Right atrium auricular region (tissue), 2 donors: ENCODE measurements at regions not wholly inside any gene's neighbourhood (a gene's known extent, or its start where the extent isn't known, plus 50 kb on each side); places are given as distances from the start of the nearest gene placed in this dataset.

Source experiments
- DNase-seq: peaks from one replicate; pipeline ENCODE4 v3.0.0-alpha.2; 2019; ENCODE audit warnings: low spot score
- H3K27ac ChIP-seq, 2 donors: fragments of 200-600 bp; sonication (generic); 1 replicate in 1 of 2; 2 replicates in 1 of 2; pipeline ENCODE4 v1.5.1; 2016 to 2019
- H3K27me3 ChIP-seq, 2 donors: fragments of 200-600 bp; sonication (generic); one replicate each; pipeline versions ENCODE4 v1.5.1 to v1.6.0; 2017 to 2019
- H3K36me3 ChIP-seq: fragments of 200-600 bp; sonication (generic); one replicate; pipeline ENCODE4 v1.5.1; 2016
- H3K4me1 ChIP-seq, 2 donors: fragments of 200-600 bp; sonication (generic); one replicate each; pipeline versions ENCODE4 v1.5.1 to v1.6.0; 2017 to 2019
- H3K4me3 ChIP-seq, 2 donors: fragments of 200-600 bp; sonication (generic); 1 replicate in 1 of 2; 2 replicates in 1 of 2; pipeline ENCODE4 v1.5.1; 2017 to 2019; ENCODE audit warnings: mild to moderate bottlenecking in 1 of 2, moderate library complexity in 1 of 2
- H3K9me3 ChIP-seq, 2 donors: fragments of 200-600 bp; sonication (generic); one replicate each; pipeline ENCODE4 v1.5.1; 2019
- TF ChIP-seq, protein P1 (sequence below), 2 donors: fragments of 200-600 bp; sonication (generic); IDR thresholded peaks; one replicate each; pipeline ENCODE4 v1.5.1; 2019; ENCODE audit warnings: antibody characterized with exemption in 2 of 2

DNA sequence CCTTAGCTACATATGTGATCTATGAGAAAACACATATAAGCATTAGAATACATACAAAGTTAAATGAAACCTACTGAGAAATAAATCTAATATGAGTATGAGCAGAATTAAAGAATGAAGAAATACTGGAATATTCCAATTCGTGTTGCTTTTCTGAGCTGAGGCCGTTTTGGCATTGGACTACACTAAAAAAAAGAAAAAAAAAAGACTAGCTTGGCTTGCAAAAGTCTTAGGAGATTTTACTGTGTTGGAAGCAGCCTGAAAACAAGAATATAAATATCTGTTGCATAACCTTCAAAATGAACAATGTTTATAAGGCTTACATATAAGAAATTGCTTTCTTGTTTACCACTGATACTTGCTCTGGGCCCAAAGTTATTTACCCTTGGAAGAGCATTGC is 562.8 kb downstream of the TMEM182 start:
- TF ChIP-seq, protein P1, sequence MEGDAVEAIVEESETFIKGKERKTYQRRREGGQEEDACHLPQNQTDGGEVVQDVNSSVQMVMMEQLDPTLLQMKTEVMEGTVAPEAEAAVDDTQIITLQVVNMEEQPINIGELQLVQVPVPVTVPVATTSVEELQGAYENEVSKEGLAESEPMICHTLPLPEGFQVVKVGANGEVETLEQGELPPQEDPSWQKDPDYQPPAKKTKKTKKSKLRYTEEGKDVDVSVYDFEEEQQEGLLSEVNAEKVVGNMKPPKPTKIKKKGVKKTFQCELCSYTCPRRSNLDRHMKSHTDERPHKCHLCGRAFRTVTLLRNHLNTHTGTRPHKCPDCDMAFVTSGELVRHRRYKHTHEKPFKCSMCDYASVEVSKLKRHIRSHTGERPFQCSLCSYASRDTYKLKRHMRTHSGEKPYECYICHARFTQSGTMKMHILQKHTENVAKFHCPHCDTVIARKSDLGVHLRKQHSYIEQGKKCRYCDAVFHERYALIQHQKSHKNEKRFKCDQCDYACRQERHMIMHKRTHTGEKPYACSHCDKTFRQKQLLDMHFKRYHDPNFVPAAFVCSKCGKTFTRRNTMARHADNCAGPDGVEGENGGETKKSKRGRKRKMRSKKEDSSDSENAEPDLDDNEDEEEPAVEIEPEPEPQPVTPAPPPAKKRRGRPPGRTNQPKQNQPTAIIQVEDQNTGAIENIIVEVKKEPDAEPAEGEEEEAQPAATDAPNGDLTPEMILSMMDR (IDR thresholded peaks at IDR 0.05): no peak
- no peaks in the 10 kb centered on the region for H3K27me3 ChIP-seq
- no peak for DNase-seq
- H3K9me3 ChIP-seq: no peaks in the 10 kb centered on the region
- H3K36me3 ChIP-seq: no peaks in the 10 kb centered on the region
- H3K4me1 ChIP-seq: no peaks in the 10 kb centered on the region
- H3K4me3 ChIP-seq: no peak overlapping the region
- no peak overlapping the region for H3K27ac ChIP-seq

DNA sequence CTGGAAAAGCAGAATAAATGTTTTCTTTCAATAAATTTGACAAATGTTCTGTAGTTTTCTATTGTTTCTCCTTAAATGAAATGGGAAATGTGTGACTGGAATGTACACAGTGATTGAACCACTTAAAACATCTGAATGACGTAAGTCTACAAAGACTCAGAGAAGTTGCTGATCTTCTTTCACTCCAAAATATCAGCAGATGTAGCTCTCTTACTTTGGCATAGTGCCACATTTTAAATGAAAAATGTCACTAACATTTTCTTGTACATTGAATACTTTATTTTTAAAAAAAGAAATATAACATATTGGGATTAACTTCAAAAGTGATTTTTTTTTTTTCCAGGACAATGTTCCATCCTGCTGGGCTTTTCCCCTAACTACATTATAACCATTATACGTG is 565.6 kb downstream of the TMEM182 start:
- DNase-seq: no peak
- H3K27ac ChIP-seq: no peak overlapping the region
- H3K27me3 ChIP-seq: no peaks in the 10 kb centered on the region
- no peaks in the 10 kb centered on the region for H3K4me1 ChIP-seq
- TF ChIP-seq, protein P1 (IDR thresholded peaks at IDR 0.05): no peak
- H3K36me3 ChIP-seq: no peaks in the 10 kb centered on the region
- no peaks in the 10 kb centered on the region for H3K9me3 ChIP-seq
- no peak overlapping the region for H3K4me3 ChIP-seq

DNA sequence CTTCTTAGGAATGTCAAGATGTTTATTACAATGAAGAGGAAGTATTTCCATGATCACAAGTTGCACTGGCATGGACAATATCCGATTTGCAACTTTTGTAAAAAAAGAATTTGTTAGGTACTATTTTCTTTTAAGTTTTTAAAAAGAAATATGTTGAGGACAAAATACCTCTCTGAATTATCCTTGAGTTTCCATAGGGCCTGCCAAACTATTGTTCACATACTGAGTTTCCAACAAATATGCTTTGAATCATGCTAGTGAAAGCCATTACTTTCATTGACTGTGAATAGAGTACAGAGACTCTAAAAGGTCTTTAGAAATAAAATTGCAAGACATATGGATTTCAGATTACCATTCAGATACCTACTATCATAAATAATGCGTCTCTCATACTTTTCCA is 566.1 kb downstream of the TMEM182 start:
- Histone ChIP-seq H3K27me3 (no peaks in the 10 kb centered on the region), H3K4me1 (no peaks in the 10 kb centered on the region), H3K27ac (no peak overlapping the region), H3K9me3 (no peaks in the 10 kb centered on the region), H3K4me3 (no peak overlapping the region), H3K36me3 (no peaks in the 10 kb centered on the region)
- no peak for DNase-seq
- TF ChIP-seq, protein P1 (IDR thresholded peaks at IDR 0.05): no peak

DNA sequence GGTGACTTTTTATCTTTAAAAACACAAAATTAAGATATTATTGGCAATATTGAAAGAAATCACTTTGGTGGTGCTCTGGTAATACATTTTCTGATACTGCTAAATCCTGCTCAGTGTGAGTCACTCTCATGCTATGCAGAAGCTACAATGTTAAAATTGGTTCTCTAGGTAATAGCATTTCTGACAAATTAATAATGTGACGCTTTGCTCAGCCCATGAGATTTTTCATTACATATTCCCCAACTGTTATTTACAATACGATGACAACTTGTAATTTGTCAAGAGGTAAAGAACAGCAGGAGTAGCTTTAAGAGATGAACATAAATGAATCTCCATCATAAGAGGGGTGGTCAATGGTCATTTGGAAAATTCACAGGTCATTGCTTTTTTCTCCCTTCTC is 573.6 kb downstream of the TMEM182 start:
- TF ChIP-seq, protein P1 (IDR thresholded peaks at IDR 0.05): no peak
- H3K27me3 ChIP-seq: no peaks in the 10 kb centered on the region
- no peaks in the 10 kb centered on the region for H3K9me3 ChIP-seq
- DNase-seq: no peak
- no peaks in the 10 kb centered on the region for H3K36me3 ChIP-seq
- H3K4me3 ChIP-seq: no peak overlapping the region
- H3K4me1 ChIP-seq: no peaks in the 10 kb centered on the region
- no peak overlapping the region for H3K27ac ChIP-seq

DNA sequence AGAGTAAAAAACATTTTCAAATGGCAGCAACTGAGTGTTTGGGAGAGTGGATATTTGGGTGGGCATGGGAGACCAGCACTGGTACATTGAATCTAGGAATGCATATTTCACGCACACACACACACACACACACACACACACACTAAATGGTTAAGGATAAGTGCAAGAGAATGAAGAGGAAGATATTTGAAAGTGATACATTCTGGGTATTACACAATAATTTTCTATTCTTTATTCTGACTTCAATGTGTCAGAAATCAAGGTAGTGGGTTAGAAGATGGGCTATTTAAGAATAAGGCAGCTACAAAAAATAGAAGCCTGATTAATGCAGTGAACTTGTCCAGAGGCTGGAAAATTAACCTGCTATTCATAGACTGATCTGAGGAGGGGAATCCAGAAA is 577.0 kb downstream of the TMEM182 start:
- TF ChIP-seq, protein P1 (IDR thresholded peaks at IDR 0.05): no peak
- Histone ChIP-seq H3K4me3 (no peak overlapping the region), H3K27ac (no peak overlapping the region), H3K27me3 (no peaks in the 10 kb centered on the region), H3K9me3 (no peaks in the 10 kb centered on the region), H3K36me3 (no peaks in the 10 kb centered on the region), H3K4me1 (no peaks in the 10 kb centered on the region)
- no peak for DNase-seq

DNA sequence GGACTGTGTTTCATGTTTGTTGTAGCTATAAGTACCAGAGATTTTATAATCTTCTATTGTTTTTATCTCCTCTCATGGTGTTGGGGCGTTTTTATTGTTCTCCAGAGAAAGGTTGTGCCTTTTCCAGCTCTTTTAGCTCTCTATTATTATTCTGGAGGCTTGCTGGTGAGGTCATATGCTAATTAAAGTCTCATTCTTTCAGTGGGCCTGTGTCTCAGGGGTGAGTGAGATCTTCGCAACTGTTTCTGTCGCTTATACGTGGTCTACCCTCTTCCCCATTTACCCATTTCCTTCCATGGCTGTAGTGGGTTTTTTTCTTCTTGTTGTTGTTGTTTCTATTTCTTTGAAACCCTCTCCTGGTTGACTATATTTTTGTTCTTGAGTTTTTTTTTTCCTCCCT is 584.9 kb downstream of the TMEM182 start:
- TF ChIP-seq, protein P1 (IDR thresholded peaks at IDR 0.05): no peak
- Histone ChIP-seq H3K27ac (no peak overlapping the region), H3K36me3 (no peaks in the 10 kb centered on the region), H3K4me3 (no peak overlapping the region), H3K4me1 (no peaks in the 10 kb centered on the region), H3K9me3 (no peaks in the 10 kb centered on the region), H3K27me3 (no peaks in the 10 kb centered on the region)
- DNase-seq: no peak
